H9 (cell line): ENCODE measurements at regions not wholly inside any gene's neighbourhood (a gene's known extent, or its start where the extent isn't known, plus 50 kb on each side); places are given as distances from the start of the nearest gene placed in this dataset.

Experiments used
- DNase-seq: peaks from one replicate; pipeline ENCODE4 v3.0.0-alpha.2; 2017
- H2AFZ ChIP-seq: one replicate; pipeline ENCODE4 v1.6.1; 2013; ENCODE audit warnings: mild to moderate bottlenecking, low read length, control low read depth, moderate library complexity
- H2AK5ac ChIP-seq: 2 replicates; pipeline ENCODE4 v1.6.1; 2013; ENCODE audit warnings: low read length, control low read depth, mixed read lengths; ENCODE audit not compliant: insufficient read length
- H2BK120ac ChIP-seq: one replicate; pipeline ENCODE4 v1.6.1; 2013; ENCODE audit warnings: low read depth, mild to moderate bottlenecking, low read length, control low read depth, inconsistent platforms; ENCODE audit not compliant: poor library complexity, severe bottlenecking
- H2BK12ac ChIP-seq: 2 replicates; pipeline ENCODE4 v1.6.1; 2013; ENCODE audit warnings: low read length, control low read depth, mixed read lengths, low read depth; ENCODE audit not compliant: insufficient read length
- H2BK15ac ChIP-seq: 2 replicates; pipeline ENCODE4 v1.6.1; 2013; ENCODE audit warnings: low read depth, low read length, control low read depth
- H2BK20ac ChIP-seq: one replicate; pipeline ENCODE4 v1.6.1; 2013; ENCODE audit warnings: low read depth, mild to moderate bottlenecking, low read length, control low read depth, inconsistent platforms; ENCODE audit not compliant: poor library complexity, severe bottlenecking
- H2BK5ac ChIP-seq: 2 replicates; pipeline ENCODE4 v1.6.1; 2013; ENCODE audit warnings: low read length, control low read depth, mixed read lengths; ENCODE audit not compliant: insufficient read length
- H3K14ac ChIP-seq: 2 replicates; pipeline ENCODE4 v1.6.1; 2013; ENCODE audit warnings: low read length, control low read depth; ENCODE audit not compliant: insufficient read depth
- H3K18ac ChIP-seq: 2 replicates; pipeline ENCODE4 v1.6.1; 2013; ENCODE audit warnings: low read depth, mild to moderate bottlenecking, mixed read lengths, low read length, control low read depth; ENCODE audit not compliant: insufficient read length
- H3K23ac ChIP-seq: 2 replicates; pipeline ENCODE4 v1.6.1; 2013; ENCODE audit warnings: low read length, control low read depth, mixed read lengths, low read depth; ENCODE audit not compliant: insufficient read length
- H3K23me2 ChIP-seq: 2 replicates; pipeline ENCODE4 v1.6.1; 2013; ENCODE audit warnings: low read depth, mild to moderate bottlenecking, mixed read lengths, low read length, control low read depth; ENCODE audit not compliant: insufficient read length, poor library complexity, severe bottlenecking
- H3K27ac ChIP-seq: 2 replicates; pipeline ENCODE4 v1.5.1; 2013; ENCODE audit warnings: low read length, control low read depth, mixed read lengths, low read depth; ENCODE audit not compliant: insufficient read length
- H3K27me3 ChIP-seq: 2 replicates; pipeline ENCODE4 v1.6.1; 2013; ENCODE audit warnings: low read length, control low read depth, inconsistent platforms; ENCODE audit not compliant: insufficient read depth
- H3K4ac ChIP-seq: 2 replicates; pipeline ENCODE4 v1.6.1; 2013; ENCODE audit warnings: low read depth, mild to moderate bottlenecking, control low read depth, inconsistent platforms, low read length, moderate library complexity
- H3K4me1 ChIP-seq: 2 replicates; pipeline ENCODE4 v1.6.1; 2013; ENCODE audit warnings: low read length, control low read depth, inconsistent platforms; ENCODE audit not compliant: insufficient read depth
- H3K4me2 ChIP-seq: 2 replicates; pipeline ENCODE4 v1.6.1; 2013; ENCODE audit warnings: low read length, control low read depth, mixed read lengths; ENCODE audit not compliant: insufficient read length, insufficient read depth
- H3K56ac ChIP-seq: 2 replicates; pipeline ENCODE4 v1.6.1; 2013; ENCODE audit warnings: low read depth, mild to moderate bottlenecking, mixed read lengths, low read length, control low read depth; ENCODE audit not compliant: insufficient read length
- H3K79me1 ChIP-seq: 2 replicates; pipeline ENCODE4 v1.6.1; 2013; ENCODE audit warnings: low read depth, mild to moderate bottlenecking, moderate library complexity, low read length, control low read depth, inconsistent platforms; ENCODE audit not compliant: insufficient read depth, poor library complexity, severe bottlenecking
- H3K79me2 ChIP-seq: 2 replicates; pipeline ENCODE4 v1.6.1; 2013; ENCODE audit warnings: low read length, control low read depth, inconsistent platforms; ENCODE audit not compliant: insufficient read depth
- H3K9ac ChIP-seq: 2 replicates; pipeline ENCODE4 v1.6.1; 2013; ENCODE audit warnings: low read length, control low read depth, mixed read lengths; ENCODE audit not compliant: insufficient read length; ENCODE audit errors: extremely low read depth
- H3K9me3 ChIP-seq: one replicate; pipeline ENCODE4 v1.6.1; 2013; ENCODE audit warnings: low read depth, low read length, inconsistent platforms; ENCODE audit not compliant: control insufficient read depth
- H3T11ph ChIP-seq: one replicate; pipeline ENCODE4 v1.6.1; 2013; ENCODE audit warnings: mild to moderate bottlenecking, low read length, control low read depth, inconsistent platforms
- H4K20me1 ChIP-seq: one replicate; pipeline ENCODE4 v1.6.1; 2013; ENCODE audit not compliant: control insufficient read depth, insufficient read length, insufficient read depth
- H4K5ac ChIP-seq: 2 replicates; pipeline ENCODE4 v1.6.1; 2013; ENCODE audit warnings: low read depth, mild to moderate bottlenecking, mixed read lengths, low read length, control low read depth; ENCODE audit not compliant: insufficient read length
- H4K8ac ChIP-seq: replicated peaks from 2 replicates; pipeline ENCODE4 v1.6.1; 2013; ENCODE audit warnings: low read length, control low read depth, mixed read lengths, low read depth; ENCODE audit not compliant: insufficient read length
- H4K91ac ChIP-seq: 2 replicates; pipeline ENCODE4 v1.6.1; 2013; ENCODE audit warnings: low read depth, mild to moderate bottlenecking, moderate library complexity, mixed read lengths, low read length, control low read depth; ENCODE audit not compliant: insufficient read length
- H3K27ac Mint-ChIP-seq, 3 experiments: 2 replicates in 2 of 3; 3 replicates in 1 of 3; pipeline ENCODE4 v1.8.0; 2020 to 2021; ENCODE audit warnings: mixed read lengths in 3 of 3, mild to moderate bottlenecking in 1 of 3, moderate library complexity in 1 of 3
- H3K27me3 Mint-ChIP-seq: 2 replicates; pipeline ENCODE4 v1.8.0; 2021; ENCODE audit warnings: low read depth, mild to moderate bottlenecking, moderate library complexity, mixed read lengths
- H3K36me3 Mint-ChIP-seq, 3 experiments: 2 replicates in 2 of 3; 3 replicates in 1 of 3; pipeline ENCODE4 v1.8.0; 2020 to 2021; ENCODE audit warnings: low read depth in 3 of 3, mixed read lengths in 3 of 3; ENCODE audit not compliant: insufficient read depth in 1 of 3
- H3K4me1 Mint-ChIP-seq, 2 experiments: 2 replicates each; pipeline ENCODE4 v1.8.0; 2020; ENCODE audit warnings: mixed read lengths in 2 of 2
- H3K4me3 Mint-ChIP-seq, 2 experiments: 2 replicates in 1 of 2; 3 replicates in 1 of 2; pipeline ENCODE4 v1.8.0; 2020 to 2021; ENCODE audit warnings: mild to moderate bottlenecking in 2 of 2, mixed read lengths in 2 of 2, moderate library complexity in 1 of 2
- H3K9me3 Mint-ChIP-seq, 2 experiments: 2 replicates in 1 of 2; 3 replicates in 1 of 2; pipeline ENCODE4 v1.8.0; 2020; ENCODE audit warnings: mild to moderate bottlenecking in 2 of 2, mixed read lengths in 2 of 2, moderate library complexity in 1 of 2
- CTCF ChIP-seq: fragments of 200-600 bp; sonication (generic); conservative IDR thresholded peaks from 3 replicates; pipeline ENCODE4 v1.8.0; 2021; ENCODE audit warnings: antibody characterized with exemption, mild to moderate bottlenecking

- no peak overlapping the region for H3K14ac ChIP-seq
- Mint-ChIP-seq H3K9me3 (peaks cover 17 to 25% of the 10 kb centered on the region in 2 experiments), H3K27me3 (peaks cover 49% of the 10 kb centered on the region), H3K36me3 (peaks cover 0 to 5% (median 4%) of the 10 kb centered on the region in 3 experiments; a peak in 4 of 7 replicates), H3K27ac (no peak overlapping the region), H3K4me1 (no peaks in the 10 kb centered on the region), H3K4me3 (no peak overlapping the region)
- H3T11ph ChIP-seq = no peak overlapping the region
- no peak overlapping the region for H4K8ac ChIP-seq
- H2BK120ac ChIP-seq = no peak overlapping the region
- H2BK20ac ChIP-seq = no peak overlapping the region
- no peaks in the 10 kb centered on the region for H3K23me2 ChIP-seq
- H3K27ac ChIP-seq = no peak overlapping the region
- no peaks in the 10 kb centered on the region for H3K79me2 ChIP-seq
- H2BK5ac ChIP-seq = no peak overlapping the region
- H3K4me2 ChIP-seq = no peak overlapping the region
- H3K4me1 ChIP-seq = no peaks in the 10 kb centered on the region
- no peak overlapping the region for H3K18ac ChIP-seq
- no peak overlapping the region for H2AFZ ChIP-seq
- H4K91ac ChIP-seq = no peak overlapping the region
- no peak for DNase-seq
- TF ChIP-seq CTCF = no peak
- H3K4ac ChIP-seq = no peak overlapping the region
- no peak overlapping the region for H2BK12ac ChIP-seq
- no peaks in the 10 kb centered on the region for H3K79me1 ChIP-seq
- peaks cover 8% of the 10 kb centered on the region for H3K9me3 ChIP-seq
- no peak overlapping the region for H2AK5ac ChIP-seq
- H4K20me1 ChIP-seq = no peaks in the 10 kb centered on the region
- no peak overlapping the region for H4K5ac ChIP-seq
- no peak overlapping the region for H3K56ac ChIP-seq
- no peak overlapping the region for H2BK15ac ChIP-seq
- no peaks in the 10 kb centered on the region for H3K27me3 ChIP-seq
- H3K23ac ChIP-seq = no peak overlapping the region
- no peak overlapping the region for H3K9ac ChIP-seq
Measured at GRCh38 chr16:86166414-86166813, 267.5 kb downstream of the IRF8 start.
